C1 segment of cervical spinal cord (tissue), 14 donors: ENCODE measurements at regions not wholly inside any gene's neighbourhood (a gene's known extent, or its start where the extent isn't known, plus 50 kb on each side); places are given as distances from the start of the nearest gene placed in this dataset.
"Not testable (repeated sequence)": the region's sequence is repeated elsewhere in the genome, so short reads cannot be mapped to it uniquely, and the experiment has no call there.

Source experiments
- DNase-seq, 14 donors: peaks; one replicate each; lab custom pipeline; 2025; lab: John Stamatoyannopoulos, UW

- DNase-seq = no peak
These were observed 466.4 kb upstream of the SGO1 start for GRCh38 chr3:20652231-20652986.

GRCh38 chr3:20648921-20649381 lies 462.9 kb upstream of the SGO1 start:
- DNase-seq = no peak

- DNase-seq = no peak
These were observed 462.3 kb upstream of the SGO1 start for GRCh38 chr3:20648294-20648693.

- no peak for DNase-seq
These were observed 460.4 kb upstream of the SGO1 start for GRCh38 chr3:20646425-20646824.

GRCh38 chr3:20645340-20645739 lies 459.3 kb upstream of the SGO1 start:
- no peak for DNase-seq

- no peak for DNase-seq
These were observed 451.7 kb upstream of the SGO1 start for GRCh38 chr3:20637729-20638128.

GRCh38 chr3:20622304-20622703 lies 436.3 kb upstream of the SGO1 start:
- no peak for DNase-seq

- not testable (repeated sequence) for DNase-seq
These were observed 432.6 kb upstream of the SGO1 start for GRCh38 chr3:20618621-20619020.

GRCh38 chr3:20618181-20618580 lies 432.2 kb upstream of the SGO1 start:
- not testable (repeated sequence) for DNase-seq

GRCh38 chr3:20615982-20616381 lies 430.0 kb upstream of the SGO1 start:
- DNase-seq = not testable (repeated sequence)

- no peak for DNase-seq
These were observed 422.2 kb upstream of the SGO1 start for GRCh38 chr3:20608054-20608738.

- no peak for DNase-seq
These were observed 418.7 kb upstream of the SGO1 start for GRCh38 chr3:20604659-20605058.

GRCh38 chr3:20589275-20589674 lies 403.3 kb upstream of the SGO1 start:
- DNase-seq = no peak

- DNase-seq = no peak
These were observed 402.8 kb upstream of the SGO1 start for GRCh38 chr3:20588781-20589180.

GRCh38 chr3:20583648-20584047 lies 397.6 kb upstream of the SGO1 start:
- DNase-seq = no peak

GRCh38 chr3:20576228-20576627 lies 390.2 kb upstream of the SGO1 start:
- DNase-seq = no peak

GRCh38 chr3:20575146-20575545 lies 389.1 kb upstream of the SGO1 start:
- no peak for DNase-seq

GRCh38 chr3:20574746-20575145 lies 388.7 kb upstream of the SGO1 start:
- no peak for DNase-seq

- DNase-seq = no peak
These were observed 387.2 kb upstream of the SGO1 start for GRCh38 chr3:20573175-20573574.

GRCh38 chr3:20572473-20572872 lies 386.5 kb upstream of the SGO1 start:
- DNase-seq = no peak

GRCh38 chr3:20569310-20569709 lies 383.3 kb upstream of the SGO1 start:
- DNase-seq = no peak

- DNase-seq = no peak
These were observed 379.0 kb upstream of the SGO1 start for GRCh38 chr3:20564966-20565365.

GRCh38 chr3:20563985-20564384 lies 378.0 kb upstream of the SGO1 start:
- DNase-seq = no peak
